ENCODE measurements at regions not wholly inside any gene's neighbourhood (a gene's known extent, or its start where the extent isn't known, plus 50 kb on each side); places are given as distances from the start of the nearest gene placed in this dataset.

GRCh38 chr10:47235484-47235883, 64.5 kb upstream of the GDF10 start:
- H3K9me3 ChIP-seq (replicated peaks in 1 of 3), result no peaks in the 10 kb centered on the region
- no peak for DNase-seq
- no peaks in the 10 kb centered on the region for H3K27me3 ChIP-seq
- 29 to 52% (median 36%) methylated on average over 1 of the region's 1 CpG for WGBS, 4 donors
- H3K27ac ChIP-seq, result no peak overlapping the region
- intact Hi-C loops (cut with DNase I), result no loop called here
- no peaks in the 10 kb centered on the region for H3K4me1 ChIP-seq (replicated peaks in 1 of 2)
- H3K36me3 ChIP-seq (replicated peaks in 1 of 2), result no peaks in the 10 kb centered on the region
- no peak overlapping the region for H3K4me3 ChIP-seq
- TF ChIP-seq CTCF (IDR thresholded peaks at IDR 0.05), result no peak
- TF ChIP-seq POLR2A (IDR thresholded peaks at IDR 0.05), result no peak

GRCh38 chr10:47237316-47238260, 62.4 kb upstream of the GDF10 start:
- Histone ChIP-seq H3K9me3 (replicated peaks in 1 of 3) (no peaks in the 10 kb centered on the region), H3K27me3 (no peaks in the 10 kb centered on the region), H3K27ac (no peak overlapping the region), H3K36me3 (replicated peaks in 1 of 2) (no peaks in the 10 kb centered on the region), H3K4me3 (no peak overlapping the region), H3K4me1 (replicated peaks in 1 of 2) (no peaks in the 10 kb centered on the region)
- intact Hi-C loops (cut with DNase I), result no loop called here
- peak in 1 of 7 donors; percentile 27 for DNase-seq
- TF ChIP-seq CTCF (IDR thresholded peaks at IDR 0.05) (no peak), POLR2A (IDR thresholded peaks at IDR 0.05) (no peak)
- 53 to 83% (median 80%) methylated on average over 7 to 10 of the region's 10 CpGs for WGBS, 4 donors

GRCh38 chr10:47238331-47239095, 61.5 kb upstream of the GDF10 start:
- H3K9me3 ChIP-seq (replicated peaks in 1 of 3), result no peaks in the 10 kb centered on the region

More at GRCh38 chr10:47238331-47239095, 61.5 kb upstream of the GDF10 start:
- H3K27me3 ChIP-seq, result no peaks in the 10 kb centered on the region
- peak in 1 of 7 donors; percentile 29 for DNase-seq
- intact Hi-C loops (cut with DNase I), result no loop called here
- H3K4me3 ChIP-seq, result no peak overlapping the region
- TF ChIP-seq POLR2A (IDR thresholded peaks at IDR 0.05) (no peak), CTCF (IDR thresholded peaks at IDR 0.05) (no peak)
- no peak overlapping the region for H3K27ac ChIP-seq
- H3K36me3 ChIP-seq (replicated peaks in 1 of 2), result no peaks in the 10 kb centered on the region
- H3K4me1 ChIP-seq (replicated peaks in 1 of 2), result no peaks in the 10 kb centered on the region
- whole genome bisulfite sequencing, 4 donors, result 86 to 90% (median 88%) methylated on average over 7 of the region's 7 CpGs
